Astrocyte of the spinal cord (primary cell): ENCODE measurements at regions not wholly inside any gene's neighbourhood (a gene's known extent, or its start where the extent isn't known, plus 50 kb on each side); places are given as distances from the start of the nearest gene placed in this dataset.

Experiments used
- DNase-seq: peaks from one replicate; pipeline ENCODE4 v3.0.0; 2011; ENCODE audit warnings: low read depth, low spot score
- H3K4me3 ChIP-seq: 2 replicates; pipeline ENCODE4 v1.5.1; 2011; ENCODE audit warnings: low read depth, mild to moderate bottlenecking, low read length, moderate library complexity
- CTCF ChIP-seq: IDR thresholded peaks from 2 replicates; pipeline ENCODE4 v1.5.1; 2012; ENCODE audit warnings: low read depth, mild to moderate bottlenecking, low read length, inconsistent platforms
- in situ Hi-C: cut with HindIII; loops from 2 replicates; pipeline ENCODE4 v1.10.0; 2017; ENCODE audit warnings: low sequenced_read_pairs

- in situ Hi-C loops, result no loop called here
- TF ChIP-seq CTCF, result no peak
- H3K4me3 ChIP-seq, result no peak overlapping the region
- DNase-seq, result peak; percentile 7
Measured at GRCh38 chr7:43021431-43021830, 89.3 kb downstream of the MRPL32 start.

GRCh38 chr7:43022008-43022407, 89.8 kb downstream of the MRPL32 start:
- DNase-seq, result no peak
- no peak for TF ChIP-seq CTCF
- H3K4me3 ChIP-seq, result no peak overlapping the region
- in situ Hi-C loops, result no loop called here

- no peak for DNase-seq
- H3K4me3 ChIP-seq, result no peak overlapping the region
- in situ Hi-C loops, result no loop called here
- no peak for TF ChIP-seq CTCF
Measured at GRCh38 chr7:43033369-43033768, 79.1 kb upstream of the HECW1 start.

GRCh38 chr7:43034535-43035002, 77.9 kb upstream of the HECW1 start:
- no peak for DNase-seq
- in situ Hi-C loops, result no loop called here
- TF ChIP-seq CTCF, result no peak
- H3K4me3 ChIP-seq, result no peak overlapping the region

- no peak overlapping the region for H3K4me3 ChIP-seq
- DNase-seq, result no peak
- in situ Hi-C loops, result no loop called here
- no peak for TF ChIP-seq CTCF
Measured at GRCh38 chr7:43037531-43037930, 74.9 kb upstream of the HECW1 start.

GRCh38 chr7:43038254-43038653, 74.2 kb upstream of the HECW1 start:
- H3K4me3 ChIP-seq, result no peak overlapping the region
- no peak for TF ChIP-seq CTCF
- in situ Hi-C loops, result no loop called here
- peak; percentile 70 for DNase-seq

- TF ChIP-seq CTCF, result no peak
- in situ Hi-C loops, result no loop called here
- no peak for DNase-seq
- no peak overlapping the region for H3K4me3 ChIP-seq
Measured at GRCh38 chr7:43039346-43039745, 73.1 kb upstream of the HECW1 start.
